Kidney (tissue), 13 donors: ENCODE measurements at regions not wholly inside any gene's neighbourhood (a gene's known extent, or its start where the extent isn't known, plus 50 kb on each side); places are given as distances from the start of the nearest gene placed in this dataset.

ENCODE experiments used
- DNase-seq, 5 donors: peaks; one replicate each; pipeline ENCODE4 v3.0.0-alpha.2; 2013 to 2020
- FAIRE-seq: peaks from 2 replicates; lab custom pipeline; 2012; peaks lifted over from hg19 to GRCh38; lab: Jason Lieb, UNC
- H3K27ac ChIP-seq, 2 donors: one replicate each; pipeline ENCODE4 v1.7.0; 2013; ENCODE audit warnings: low read depth in 2 of 2, low read length in 2 of 2, inconsistent platforms in 1 of 2
- H3K27me3 ChIP-seq: one replicate; pipeline ENCODE4 v1.7.1; 2013; ENCODE audit warnings: low read length, inconsistent platforms; ENCODE audit not compliant: control insufficient read depth, insufficient read depth
- H3K36me3 ChIP-seq, 3 donors: one replicate each; pipeline versions ENCODE4 v1.7.0 to v1.7.1; 2013; ENCODE audit warnings: low read length in 3 of 3, control low read depth in 1 of 3, inconsistent platforms in 1 of 3; ENCODE audit not compliant: insufficient read depth in 3 of 3, control insufficient read depth in 2 of 3
- H3K4me1 ChIP-seq, 3 donors: one replicate each; pipeline versions ENCODE4 v1.7.0 to v1.7.1; 2013; ENCODE audit warnings: low read length in 3 of 3, inconsistent platforms in 1 of 3, low read depth in 1 of 3; ENCODE audit not compliant: control insufficient read depth in 2 of 3, insufficient read depth in 2 of 3
- H3K4me3 ChIP-seq, 3 donors: one replicate each; pipeline versions ENCODE4 v1.7.0 to v1.8.1; 2013; ENCODE audit warnings: low read length in 3 of 3, control low read depth in 1 of 3, inconsistent platforms in 1 of 3
- H3K9ac ChIP-seq, 3 donors: one replicate each; pipeline versions ENCODE4 v1.7.0 to v1.7.1; 2013; ENCODE audit warnings: low read length in 3 of 3, control low read depth in 1 of 3, inconsistent platforms in 1 of 3
- H3K9me3 ChIP-seq, 3 donors: one replicate each; pipeline versions ENCODE4 v1.7.0 to v1.7.1; 2013; ENCODE audit warnings: low read length in 3 of 3, control low read depth in 1 of 3, inconsistent platforms in 1 of 3; ENCODE audit not compliant: control insufficient read depth in 2 of 3, insufficient read depth in 1 of 3
- CTCF ChIP-seq: IDR thresholded peaks from 3 replicates; pipeline ENCODE4 v1.5.1; 2012; ENCODE audit warnings: mild to moderate bottlenecking, moderate library complexity, borderline replicate concordance; ENCODE audit not compliant: insufficient read depth; ENCODE audit errors: extremely low read depth
- intact Hi-C: fragments of 100-400 bp; cut with DNase I; formaldehyde crosslinking; loops from one replicate; pipeline ENCODE4 v1.11.1; 2022
- donor health status: control.
- donor health status: control.
- donor health status: control.
- donor health status: control.
- donor health status: control.
- donor health status: DM: yes; HTN: yes; CAD: no.
- donor health status: Normal renal cell carcinoma (clear cell type).

- intact Hi-C loops = no loop called here
- H3K27me3 ChIP-seq = no peaks in the 10 kb centered on the region
- FAIRE-seq (no peak), DNase-seq (no peak)
- H3K9ac ChIP-seq = no peak overlapping the region
- H3K4me3 ChIP-seq = no peak overlapping the region
- H3K27ac ChIP-seq = no peak overlapping the region
- H3K4me1 ChIP-seq = peaks cover 0 to 32% (median 19%) of the 10 kb centered on the region in 3 donors
- no peak for TF ChIP-seq CTCF
- no peaks in the 10 kb centered on the region for H3K36me3 ChIP-seq
- no peaks in the 10 kb centered on the region for H3K9me3 ChIP-seq
These were observed 54.4 kb upstream of the TRABD2B start for GRCh38 chr1:48051466-48052126.

GRCh38 chr1:48049823-48050535 is 52.8 kb upstream of the TRABD2B start:
- H3K9me3 ChIP-seq = no peaks in the 10 kb centered on the region
- H3K36me3 ChIP-seq = no peaks in the 10 kb centered on the region
- DNase-seq = peak in 1 of 5 donors; percentile 65
- H3K27me3 ChIP-seq = no peaks in the 10 kb centered on the region
- intact Hi-C loops = no loop called here
- H3K9ac ChIP-seq = no peak overlapping the region
- TF ChIP-seq CTCF = no peak
- H3K4me3 ChIP-seq = no peak overlapping the region
- FAIRE-seq = no peak
- H3K27ac ChIP-seq = no peak overlapping the region
- H3K4me1 ChIP-seq = peaks cover 0 to 19% (median 16%) of the 10 kb centered on the region in 3 donors

- no peak overlapping the region for H3K4me3 ChIP-seq
- no peak overlapping the region for H3K9ac ChIP-seq
- H3K9me3 ChIP-seq = no peaks in the 10 kb centered on the region
- H3K4me1 ChIP-seq = peaks cover 0 to 12% (median 9%) of the 10 kb centered on the region in 3 donors
- FAIRE-seq (no peak), DNase-seq (no peak)
- H3K36me3 ChIP-seq = no peaks in the 10 kb centered on the region
- intact Hi-C loops = no loop called here
- no peaks in the 10 kb centered on the region for H3K27me3 ChIP-seq
- TF ChIP-seq CTCF = no peak
- no peak overlapping the region for H3K27ac ChIP-seq
These were observed 51.8 kb upstream of the TRABD2B start for GRCh38 chr1:48048980-48049379.
